ENCODE measurements at regions not wholly inside any gene's neighbourhood (a gene's known extent, or its start where the extent isn't known, plus 50 kb on each side); places are given as distances from the start of the nearest gene placed in this dataset.

GRCh38 chr2:144582651-144583380 is 62.9 kb upstream of the ZEB2 start:
- intact Hi-C loops (cut with DNase I): no loop called here

DNA sequence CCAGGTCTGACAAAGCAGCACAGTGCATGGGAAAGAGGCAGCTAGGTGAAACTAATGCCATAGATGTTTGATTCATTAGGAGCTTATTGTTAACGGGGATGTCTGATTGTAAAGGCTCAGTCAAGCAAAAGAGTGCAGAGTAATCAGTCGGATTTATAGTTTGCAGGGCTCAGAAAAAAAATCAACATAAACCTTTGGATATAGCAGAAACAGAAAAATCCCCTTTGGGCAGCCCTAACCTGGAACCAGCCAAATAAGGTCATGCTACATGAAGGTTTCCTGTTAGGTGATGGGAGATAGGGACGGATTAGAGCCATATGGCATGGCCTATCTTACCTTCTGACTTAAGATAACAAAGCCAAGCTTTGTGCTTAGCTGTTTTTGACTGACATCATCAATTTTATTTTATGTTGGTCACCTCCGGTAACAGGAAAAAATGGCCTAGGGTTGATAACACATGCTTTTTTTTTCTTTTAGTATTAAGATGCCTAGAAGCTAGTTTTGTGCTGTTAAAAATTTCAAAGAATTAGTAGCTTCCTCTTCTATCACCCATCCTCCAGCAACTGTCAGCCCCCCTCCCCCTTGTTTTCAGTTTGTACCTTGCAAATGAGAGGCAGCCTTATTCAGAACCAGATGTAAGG is 60.7 kb upstream of the ZEB2 start:
- Histone ChIP-seq H3K27ac (no peak overlapping the region), H3K9me3 (replicated peaks in 1 of 3) (no peaks in the 10 kb centered on the region), H3K27me3 (no peaks in the 10 kb centered on the region), H3K4me1 (replicated peaks in 1 of 2) (no peaks in the 10 kb centered on the region), H3K4me3 (no peak overlapping the region), H3K36me3 (replicated peaks in 1 of 2) (no peaks in the 10 kb centered on the region)
- WGBS, 4 donors: 79 to 87% (median 82%) methylated on average over 4 of the region's 4 CpGs
- no peak for DNase-seq
- no peak for TF ChIP-seq CTCF (IDR thresholded peaks at IDR 0.05)
- no peak for TF ChIP-seq POLR2A (IDR thresholded peaks at IDR 0.05)
- intact Hi-C loops (cut with DNase I): no loop called here

More at GRCh38 chr2:144582651-144583380, 62.9 kb upstream of the ZEB2 start:
- Histone ChIP-seq H3K27me3 (no peaks in the 10 kb centered on the region), H3K4me1 (replicated peaks in 1 of 2) (no peaks in the 10 kb centered on the region), H3K9me3 (replicated peaks in 1 of 3) (no peaks in the 10 kb centered on the region), H3K4me3 (no peak overlapping the region), H3K36me3 (replicated peaks in 1 of 2) (no peaks in the 10 kb centered on the region), H3K27ac (no peak overlapping the region)
- TF ChIP-seq POLR2A (IDR thresholded peaks at IDR 0.05) (no peak), CTCF (IDR thresholded peaks at IDR 0.05) (no peak)
- WGBS, 4 donors: 68 to 79% (median 71%) methylated on average over 12 of the region's 12 CpGs
- DNase-seq: no peak

- H3K4me1 ChIP-seq (replicated peaks in 1 of 2): no peaks in the 10 kb centered on the region
- no peaks in the 10 kb centered on the region for H3K36me3 ChIP-seq (replicated peaks in 1 of 2)
- intact Hi-C loops (cut with DNase I): no loop called here
- no peak overlapping the region for H3K4me3 ChIP-seq
- TF ChIP-seq POLR2A (IDR thresholded peaks at IDR 0.05): no peak
- TF ChIP-seq CTCF (IDR thresholded peaks at IDR 0.05): no peak
- no peaks in the 10 kb centered on the region for H3K9me3 ChIP-seq (replicated peaks in 1 of 3)
- H3K27me3 ChIP-seq: no peaks in the 10 kb centered on the region
- H3K27ac ChIP-seq: no peak overlapping the region
- 92 to 95% (median 95%) methylated on average over 4 of the region's 4 CpGs for WGBS, 4 donors
- DNase-seq: no peak
Measured at GRCh38 chr2:144579556-144579955, 59.6 kb upstream of the ZEB2 start.

DNA sequence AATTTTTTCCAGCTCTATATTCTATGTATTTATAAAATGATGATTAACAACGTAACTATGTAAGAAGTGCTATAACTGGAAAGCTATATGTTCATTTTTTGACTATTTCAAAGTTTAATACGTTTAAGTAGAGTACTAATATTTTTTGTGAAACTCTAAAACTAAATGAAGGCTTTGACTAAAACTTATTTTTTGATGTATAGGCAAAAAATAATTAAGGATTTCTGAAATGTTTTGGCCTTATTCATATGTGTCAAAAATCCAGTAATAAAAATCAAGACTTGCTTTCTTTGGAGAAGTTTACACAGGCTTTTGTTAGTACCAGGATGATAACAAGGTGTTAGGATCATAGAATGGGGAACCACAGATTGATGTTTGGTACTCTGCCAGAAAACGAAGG is 58.2 kb upstream of the ZEB2 start:
- TF ChIP-seq POLR2A (IDR thresholded peaks at IDR 0.05): no peak
- H3K4me3 ChIP-seq: no peak overlapping the region
- H3K27me3 ChIP-seq: no peaks in the 10 kb centered on the region
- no peaks in the 10 kb centered on the region for H3K9me3 ChIP-seq (replicated peaks in 1 of 3)
- DNase-seq: no peak
- no peak overlapping the region for H3K27ac ChIP-seq
- intact Hi-C loops (cut with DNase I): no loop called here
- no peaks in the 10 kb centered on the region for H3K4me1 ChIP-seq (replicated peaks in 1 of 2)
- 64 to 71% (median 70%) methylated on average over 3 of the region's 3 CpGs for WGBS, 4 donors
- no peaks in the 10 kb centered on the region for H3K36me3 ChIP-seq (replicated peaks in 1 of 2)

DNA sequence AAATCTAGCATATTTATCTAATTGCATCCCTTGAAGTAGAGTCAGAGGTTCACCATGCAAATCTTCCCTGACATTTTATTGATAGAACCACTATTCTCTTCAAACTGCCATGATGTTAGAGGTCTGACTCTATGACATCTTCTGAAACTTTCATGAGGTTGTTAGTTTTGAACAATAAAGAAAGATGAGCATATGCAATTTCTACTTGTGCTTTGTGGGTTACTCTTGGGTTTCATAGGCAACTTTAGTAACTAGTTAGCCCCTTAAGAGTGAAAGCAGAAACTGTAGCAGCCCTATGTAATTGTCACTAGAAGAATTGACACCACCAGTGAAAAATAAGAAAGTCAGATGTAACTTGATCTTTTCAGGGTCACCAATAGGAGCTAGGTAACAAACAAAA is 53.1 kb upstream of the ZEB2 start:
- no peak overlapping the region for H3K27ac ChIP-seq
- H3K27me3 ChIP-seq: no peaks in the 10 kb centered on the region
- no peaks in the 10 kb centered on the region for H3K9me3 ChIP-seq (replicated peaks in 1 of 3)
- no peaks in the 10 kb centered on the region for H3K4me1 ChIP-seq (replicated peaks in 1 of 2)
- no peak overlapping the region for H3K4me3 ChIP-seq
- no peaks in the 10 kb centered on the region for H3K36me3 ChIP-seq (replicated peaks in 1 of 2)
- intact Hi-C loops (cut with DNase I): no loop called here
- no peak for DNase-seq
- TF ChIP-seq POLR2A (IDR thresholded peaks at IDR 0.05): no peak
- no peak for TF ChIP-seq CTCF (IDR thresholded peaks at IDR 0.05)
